Stomach (tissue), 4 donors: ENCODE measurements at regions not wholly inside any gene's neighbourhood (a gene's known extent, or its start where the extent isn't known, plus 50 kb on each side); places are given as distances from the start of the nearest gene placed in this dataset.

Experiments used
- CTCF ChIP-seq, 7 experiments: fragments of 450-650 bp in 4 of 7; fragments of 200-600 bp in 3 of 7; sonication (generic) in 3 of 7; IDR thresholded peaks; one replicate each; pipeline ENCODE4 v1.5.1; 2016 to 2019; ENCODE audit warnings: antibody characterized with exemption in 7 of 7, control low read depth in 2 of 7, mild to moderate bottlenecking in 1 of 7
- EP300 ChIP-seq: sonication (generic); formaldehyde crosslinking; IDR thresholded peaks from one replicate; pipeline ENCODE4 v1.6.1; 2017; ENCODE audit warnings: antibody characterized with exemption
- POLR2A ChIP-seq, 4 donors: fragments of 450-650 bp; IDR thresholded peaks; one replicate each; pipeline ENCODE4 v1.6.1; 2016; ENCODE audit warnings: antibody characterized with exemption in 4 of 4, control low read depth in 2 of 4, mild to moderate bottlenecking in 1 of 4, moderate library complexity in 1 of 4
- POLR2AphosphoS5 ChIP-seq, 3 donors: sonication (generic); formaldehyde crosslinking; IDR thresholded peaks; one replicate each; pipeline ENCODE4 v1.6.1; 2016; ENCODE audit warnings: antibody characterized with exemption in 3 of 3

- no peak for TF ChIP-seq CTCF (IDR thresholded peaks at IDR 0.05)
- no peak for TF ChIP-seq POLR2AphosphoS5 (IDR thresholded peaks at IDR 0.05)
- no peak for TF ChIP-seq POLR2A (IDR thresholded peaks at IDR 0.05)
- no peak for TF ChIP-seq EP300
Observed at GRCh38 chr22:22992474-22992873, 77.8 kb upstream of the GNAZ start.
